H1 (cell line): ENCODE measurements at regions not wholly inside any gene's neighbourhood (a gene's known extent, or its start where the extent isn't known, plus 50 kb on each side); places are given as distances from the start of the nearest gene placed in this dataset.

Experiments used
- CTCF ChIA-PET: fragments of 300-600 bp; sonication (Branson Sonifier 250); formaldehyde crosslinking; loops from one replicate; lab custom pipeline; 2021; ENCODE audit not compliant: partially characterized antibody; lab: Charles Lee
- POLR2A ChIA-PET: fragments of 300-600 bp; sonication (Branson Sonifier 250); formaldehyde crosslinking; loops from one replicate; lab custom pipeline; 2021; ENCODE audit warnings: inconsistent platforms; ENCODE audit not compliant: partially characterized antibody; lab: Charles Lee
- DNase-seq, 2 experiments: peaks; one replicate each; pipeline versions ENCODE4 v3.0.0 to v3.0.0-alpha.2; 2010 to 2022; ENCODE audit warnings: low spot score in 2 of 2, low read depth in 1 of 2, mixed read lengths in 1 of 2
- FAIRE-seq: peaks from 2 replicates; lab custom pipeline; 2011; peaks lifted over from hg19 to GRCh38; lab: Jason Lieb, UNC
- H2AFZ ChIP-seq: 2 replicates; pipeline ENCODE4 v1.8.1; 2012; ENCODE audit warnings: low read length, inconsistent platforms
- H2AK5ac ChIP-seq: 2 replicates; pipeline ENCODE4 v1.6.1; 2013; ENCODE audit warnings: low read depth, low read length
- H2BK120ac ChIP-seq: replicated peaks from 2 replicates; pipeline ENCODE3; 2013; ENCODE audit warnings: low read depth, low read length, inconsistent platforms
- H2BK12ac ChIP-seq: 2 replicates; pipeline ENCODE4 v1.6.1; 2013; ENCODE audit warnings: low read depth, low read length
- H2BK15ac ChIP-seq: 2 replicates; pipeline ENCODE4 v1.6.1; 2013; ENCODE audit warnings: low read length
- H2BK20ac ChIP-seq: 2 replicates; pipeline ENCODE4 v1.6.1; 2013; ENCODE audit warnings: low read length
- H2BK5ac ChIP-seq: 2 replicates; pipeline ENCODE4 v1.6.1; 2013; ENCODE audit warnings: low read depth, low read length
- H3K14ac ChIP-seq: 2 replicates; pipeline ENCODE4 v1.6.1; 2013; ENCODE audit warnings: inconsistent platforms; ENCODE audit not compliant: insufficient read length
- H3K18ac ChIP-seq: 2 replicates; pipeline ENCODE4 v1.6.1; 2013; ENCODE audit warnings: low read length; ENCODE audit errors: extremely low read depth
- H3K23ac ChIP-seq: 2 replicates; pipeline ENCODE4 v1.6.1; 2013; ENCODE audit warnings: inconsistent platforms; ENCODE audit not compliant: insufficient read length
- H3K23me2 ChIP-seq: 2 replicates; pipeline ENCODE4 v1.6.1; 2013; ENCODE audit warnings: low read depth, low read length
- H3K27ac ChIP-seq: 2 replicates; pipeline ENCODE4 v1.6.1; 2011; ENCODE audit warnings: low read depth, low read length, inconsistent platforms
- H3K27me3 ChIP-seq, 4 experiments: replicated peaks in 1 of 4; 1 replicate in 1 of 4; 2 replicates in 3 of 4; pipeline versions ENCODE4 v1.6.1 to v1.8.1; 2011 to 2013; ENCODE audit warnings: low read length in 3 of 4, mild to moderate bottlenecking in 3 of 4, inconsistent platforms in 2 of 4, mixed read lengths in 2 of 4, moderate library complexity in 1 of 4; ENCODE audit not compliant: control insufficient read depth in 3 of 4, insufficient read depth in 3 of 4; ENCODE audit errors: extremely low read depth in 1 of 4
- H3K36me3 ChIP-seq, 4 experiments: 2 replicates each; pipeline versions ENCODE4 v1.6.1 to v1.8.1; 2011 to 2013; ENCODE audit warnings: mild to moderate bottlenecking in 4 of 4, low read length in 3 of 4, moderate library complexity in 2 of 4, control low read depth in 1 of 4, inconsistent platforms in 1 of 4; ENCODE audit not compliant: insufficient read depth in 4 of 4, control insufficient read depth in 2 of 4
- H3K4ac ChIP-seq: replicated peaks from 2 replicates; pipeline ENCODE3; 2013; ENCODE audit warnings: low read length, low read depth, mixed read lengths, inconsistent platforms; ENCODE audit not compliant: insufficient read length
- H3K4me1 ChIP-seq, 4 experiments: replicated peaks in 1 of 4; 1 replicate in 1 of 4; 2 replicates in 3 of 4; pipeline versions ENCODE4 v1.6.1 to v1.8.1; 2011 to 2013; ENCODE audit warnings: low read length in 3 of 4, inconsistent platforms in 2 of 4, mixed read lengths in 1 of 4; ENCODE audit not compliant: insufficient read depth in 4 of 4, control insufficient read depth in 3 of 4
- H3K4me2 ChIP-seq, 2 experiments: 2 replicates each; pipeline versions ENCODE4 v1.6.1 to v1.8.1; 2011 to 2013; ENCODE audit warnings: low read depth in 2 of 2, low read length in 2 of 2, control low read depth in 1 of 2, inconsistent platforms in 1 of 2, mild to moderate bottlenecking in 1 of 2; ENCODE audit not compliant: insufficient read depth in 1 of 2
- H3K4me3 ChIP-seq, 4 experiments: fragments of 200-600, 300-600 bp in 1 of 4; sonication (generic), shearing (Covaris generic), sonication (Bioruptor Twin) in 1 of 4; 2 replicates each; pipeline versions ENCODE4 v1.5.1 to v1.8.1; 2011 to 2016; ENCODE audit warnings: low read length in 4 of 4, low read depth in 3 of 4, control low read depth in 2 of 4, inconsistent platforms in 2 of 4, mild to moderate bottlenecking in 2 of 4, mixed read lengths in 1 of 4, moderate library complexity in 1 of 4; ENCODE audit not compliant: insufficient read depth in 2 of 4; ENCODE audit errors: extremely low read depth in 1 of 4
- H3K56ac ChIP-seq: replicated peaks from 2 replicates; pipeline ENCODE3; 2013; ENCODE audit warnings: low read depth, mild to moderate bottlenecking, mixed read lengths, low read length, inconsistent platforms; ENCODE audit not compliant: insufficient read length
- H3K79me1 ChIP-seq: 2 replicates; pipeline ENCODE4 v1.6.1; 2013; ENCODE audit warnings: low read depth, low read length, control low read depth
- H3K79me2 ChIP-seq, 2 experiments: 2 replicates each; pipeline versions ENCODE4 v1.6.1 to v1.8.1; 2012 to 2013; ENCODE audit warnings: low read length in 2 of 2, mild to moderate bottlenecking in 2 of 2, inconsistent platforms in 1 of 2; ENCODE audit not compliant: insufficient read depth in 2 of 2, control insufficient read depth in 1 of 2
- H3K9ac ChIP-seq, 4 experiments: replicated peaks in 1 of 4; 1 replicate in 1 of 4; 2 replicates in 3 of 4; pipeline versions ENCODE4 v1.6.1 to v1.8.1; 2011 to 2013; ENCODE audit warnings: low read depth in 3 of 4, low read length in 3 of 4, control low read depth in 2 of 4, mild to moderate bottlenecking in 2 of 4, moderate library complexity in 2 of 4, inconsistent platforms in 1 of 4; ENCODE audit errors: extremely low read depth in 1 of 4
- H3K9me3 ChIP-seq, 2 experiments: 2 replicates each; pipeline versions ENCODE4 v1.6.1 to v1.8.1; 2012 to 2013; ENCODE audit warnings: mild to moderate bottlenecking in 2 of 2, moderate library complexity in 2 of 2, control low read depth in 1 of 2, inconsistent platforms in 1 of 2, low read depth in 1 of 2, low read length in 1 of 2, mixed read lengths in 1 of 2; ENCODE audit not compliant: insufficient read depth in 2 of 2
- H4K20me1 ChIP-seq, 2 experiments: replicated peaks in 1 of 2; 2 replicates each; pipeline versions ENCODE3 to v1.8.1; 2011 to 2013; ENCODE audit warnings: inconsistent platforms in 2 of 2, low read length in 2 of 2, mild to moderate bottlenecking in 1 of 2; ENCODE audit not compliant: insufficient read depth in 2 of 2, control insufficient read depth in 1 of 2
- H4K5ac ChIP-seq: 2 replicates; pipeline ENCODE4 v1.6.1; 2013; ENCODE audit warnings: low read length, low read depth, mixed read lengths, inconsistent platforms; ENCODE audit not compliant: insufficient read length
- H4K8ac ChIP-seq: 2 replicates; pipeline ENCODE4 v1.8.0; 2013; ENCODE audit warnings: mild to moderate bottlenecking, moderate library complexity, low read length, inconsistent platforms; ENCODE audit not compliant: insufficient read depth; ENCODE audit errors: extremely low read depth
- H4K91ac ChIP-seq: replicated peaks from 2 replicates; pipeline ENCODE3; 2013; ENCODE audit warnings: low read length, mixed read lengths, inconsistent platforms; ENCODE audit not compliant: insufficient read length
- BCL11A ChIP-seq, 2 experiments: IDR thresholded peaks; one replicate each; pipeline ENCODE4 v1.6.1; 2011; ENCODE audit warnings: low read depth in 2 of 2, low read length in 2 of 2, mild to moderate bottlenecking in 2 of 2
- EP300 ChIP-seq, 2 experiments: IDR thresholded peaks; 1 replicate in 1 of 2; 2 replicates in 1 of 2; pipeline ENCODE4 v1.6.1; 2011 to 2012; ENCODE audit warnings: low read depth in 2 of 2, low read length in 2 of 2, mild to moderate bottlenecking in 2 of 2, borderline replicate concordance in 1 of 2, inconsistent platforms in 1 of 2, moderate library complexity in 1 of 2
- GABPA ChIP-seq: IDR thresholded peaks from 2 replicates; pipeline ENCODE4 v1.6.1; 2011; ENCODE audit warnings: mild to moderate bottlenecking, low read length, moderate library complexity, borderline replicate concordance; ENCODE audit not compliant: insufficient read depth
- GTF2F1 ChIP-seq: IDR thresholded peaks from 2 replicates; pipeline ENCODE4 v1.6.1; 2012; ENCODE audit warnings: low read depth, low read length, improper control_type of control experiment, borderline replicate concordance
- NANOG ChIP-seq: IDR thresholded peaks from 2 replicates; pipeline ENCODE4 v1.6.1; 2011; ENCODE audit warnings: low read length, low read depth, mild to moderate bottlenecking, inconsistent platforms; ENCODE audit not compliant: insufficient read depth, poor library complexity, severe bottlenecking
- NRF1 ChIP-seq: IDR thresholded peaks from 2 replicates; pipeline ENCODE4 v1.6.1; 2011; ENCODE audit warnings: mild to moderate bottlenecking, low read depth, low read length, improper control_type of control experiment
- TBP ChIP-seq: IDR thresholded peaks from 2 replicates; pipeline ENCODE4 v1.6.1; 2011; ENCODE audit warnings: low read depth, low read length, improper control_type of control experiment
- YY1 ChIP-seq: IDR thresholded peaks from 2 replicates; pipeline ENCODE4 v1.6.1; 2011; ENCODE audit warnings: low read depth, mild to moderate bottlenecking, low read length
- WGBS, 2 experiments: shearing (Covaris generic) in 1 of 2; methylation state at CpG; one replicate each; pipeline versions ENCODE4 v1.1.6 to v1.1.7; 2013 to 2015; ENCODE audit warnings: low lambda C conversion rate in 2 of 2, mixed read lengths in 2 of 2, inconsistent platforms in 1 of 2, low coverage in 1 of 2, missing lambda C conversion rate in 1 of 2; ENCODE audit not compliant: insufficient replicate concordance in 2 of 2, insufficient coverage in 1 of 2, insufficient read length in 1 of 2; ENCODE audit errors: extremely low coverage in 1 of 2, missing lambda C conversion rate in 1 of 2; 5-methylcytosine and 5-hydroxymethylcytosine counted together

DNA sequence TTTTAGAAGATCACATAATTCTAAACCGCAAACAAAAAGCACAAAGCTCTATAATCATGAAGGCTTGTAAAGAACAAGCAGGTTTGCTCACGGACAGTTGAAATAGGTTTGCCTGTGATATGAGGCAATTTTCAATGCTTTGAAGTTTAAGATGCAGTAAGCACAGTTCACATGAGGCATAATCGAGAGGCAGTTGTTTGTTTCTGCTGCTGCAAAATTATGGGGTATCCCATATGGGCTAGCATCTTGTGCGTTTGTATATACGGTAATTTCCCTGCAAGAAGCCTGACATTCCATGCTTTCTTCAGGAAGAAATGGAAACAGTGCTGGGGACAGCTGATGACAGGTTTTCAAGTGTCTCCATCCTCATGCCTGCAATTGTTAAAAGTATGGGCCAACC is 94.6 kb upstream of the MC3R start (continued):
- no peak for TF ChIP-seq NRF1

DNA sequence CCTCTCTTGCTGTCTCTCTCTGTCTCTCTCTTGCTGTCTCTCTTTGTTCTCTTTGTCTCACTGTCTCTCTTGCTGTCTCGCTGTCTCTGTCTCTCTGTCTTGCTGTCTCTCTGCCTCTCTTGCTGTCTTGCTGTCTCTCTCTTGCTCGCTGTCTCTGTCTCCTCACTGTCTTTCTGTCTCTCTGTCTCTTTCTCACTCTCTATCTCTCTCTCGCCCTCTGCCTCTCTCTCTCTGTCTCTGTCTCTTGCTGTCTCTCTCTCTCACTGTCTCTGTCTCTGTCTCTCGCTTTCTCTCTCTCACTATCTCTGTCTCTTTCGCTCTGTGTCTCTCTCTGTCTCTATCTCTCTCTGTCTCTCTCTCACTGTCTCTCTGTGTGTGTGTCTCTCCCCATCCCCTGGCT is 92.9 kb upstream of the MC3R start:
- H3K27me3 ChIP-seq = no peaks in the 10 kb centered on the region
- CTCF ChIA-PET = no interaction called here
- H3K4me1 ChIP-seq = no peaks in the 10 kb centered on the region; a peak in 1 of 7 replicates
- no peaks in the 10 kb centered on the region for H3K79me2 ChIP-seq
- H2BK5ac ChIP-seq = no peak overlapping the region
- no peaks in the 10 kb centered on the region for H3K23me2 ChIP-seq
- POLR2A ChIA-PET = no interaction called here
- no peaks in the 10 kb centered on the region for H4K20me1 ChIP-seq
- no peak overlapping the region for H2BK120ac ChIP-seq
- H3K36me3 ChIP-seq = no peaks in the 10 kb centered on the region
- FAIRE-seq = no peak
- H3K4me2 ChIP-seq = no peak overlapping the region
- H3K9me3 ChIP-seq = peaks cover 66 to 92% of the 10 kb centered on the region in 2 experiments
- no peak overlapping the region for H2BK15ac ChIP-seq
- no peak overlapping the region for H4K5ac ChIP-seq
- H2AK5ac ChIP-seq = no peak overlapping the region
- DNase-seq = no peak
- no peak overlapping the region for H4K8ac ChIP-seq
- no peak overlapping the region for H2BK12ac ChIP-seq
- H3K23ac ChIP-seq = no peak overlapping the region
- H3K18ac ChIP-seq = no peak overlapping the region
- H3K27ac ChIP-seq = no peak overlapping the region
- H3K56ac ChIP-seq = no peak overlapping the region
- H3K14ac ChIP-seq = no peak overlapping the region
- H2AFZ ChIP-seq = no peak overlapping the region
- WGBS, 2 experiments = 73% methylated on average over 4 of the region's 5 CpGs; no CpG with 5 or more reads in 1 of the 2 experiments
- H3K4ac ChIP-seq = no peak overlapping the region
- TF ChIP-seq NANOG (no peak), YY1 (no peak), BCL11A (IDR thresholded peaks at IDR 0.05; ENCODE audit: low read depth in 2 of 2, low read length in 2 of 2) (no peak), TBP (no peak), GTF2F1 (no peak), GABPA (no peak), EP300 (IDR thresholded peaks at IDR 0.05; ENCODE audit: borderline replicate concordance in 1 of 2, low read depth in 2 of 2, low read length in 2 of 2) (no peak)
- H3K4me3 ChIP-seq = no peak overlapping the region
- no peak overlapping the region for H4K91ac ChIP-seq
- no peak overlapping the region for H2BK20ac ChIP-seq
- no peaks in the 10 kb centered on the region for H3K79me1 ChIP-seq
- no peak overlapping the region for H3K9ac ChIP-seq
